DOHH2 (cell line): ENCODE measurements at regions not wholly inside any gene's neighbourhood (a gene's known extent, or its start where the extent isn't known, plus 50 kb on each side); places are given as distances from the start of the nearest gene placed in this dataset.

Source experiments
- H3F3A ChIP-seq: fragments of 200-600 bp; sonication (generic), shearing (Covaris generic); 2 replicates; pipeline ENCODE4 v1.6.0; 2016; ENCODE audit warnings: antibody characterized with exemption, mild to moderate bottlenecking; ENCODE audit not compliant: control insufficient read depth, insufficient read depth
- H3K27ac ChIP-seq: fragments of 200-600 bp; sonication (generic); 2 replicates; pipeline ENCODE4 v1.5.1; 2014; ENCODE audit warnings: low read depth, mild to moderate bottlenecking, low read length, moderate library complexity
- H3K27me3 ChIP-seq: fragments of 200-600 bp; sonication (generic); 2 replicates; pipeline ENCODE4 v1.6.1; 2014; ENCODE audit warnings: mild to moderate bottlenecking, low read length, mixed read lengths; ENCODE audit not compliant: control insufficient read depth
- H3K36me3 ChIP-seq: fragments of 200-600 bp; sonication (generic); 2 replicates; pipeline ENCODE4 v1.6.1; 2014; ENCODE audit warnings: mild to moderate bottlenecking, low read length, moderate library complexity, mixed read lengths; ENCODE audit not compliant: control insufficient read depth
- H3K4me1 ChIP-seq: fragments of 200-600 bp; sonication (generic); 2 replicates; pipeline ENCODE4 v1.6.1; 2014; ENCODE audit warnings: mild to moderate bottlenecking, low read length, mixed read lengths; ENCODE audit not compliant: control insufficient read depth
- H3K4me2 ChIP-seq: fragments of 200-600 bp; sonication (generic); 2 replicates; pipeline ENCODE4 v1.6.0; 2014; ENCODE audit warnings: mild to moderate bottlenecking, low read length, moderate library complexity
- H3K4me3 ChIP-seq: fragments of 200-600 bp; sonication (generic); 2 replicates; pipeline ENCODE4 v1.5.1; 2014; ENCODE audit warnings: mild to moderate bottlenecking, low read length, mixed read lengths
- H3K79me2 ChIP-seq: fragments of 200-600 bp; sonication (generic); 2 replicates; pipeline ENCODE4 v1.6.1; 2014; ENCODE audit warnings: mild to moderate bottlenecking, low read length, mixed read lengths; ENCODE audit not compliant: control insufficient read depth
- H3K9me2 ChIP-seq: fragments of 200-600 bp; sonication (generic); replicated peaks from 2 replicates; pipeline ENCODE4 v1.6.1; 2014; ENCODE audit warnings: mild to moderate bottlenecking, low read length, mixed read lengths; ENCODE audit not compliant: control insufficient read depth
- H3K9me3 ChIP-seq: fragments of 200-600 bp; sonication (generic); 2 replicates; pipeline ENCODE4 v1.6.1; 2014; ENCODE audit warnings: antibody characterized with exemption, low read length, mixed read lengths; ENCODE audit not compliant: control insufficient read depth, insufficient read depth
- H4K20me1 ChIP-seq: fragments of 200-600 bp; sonication (generic); 2 replicates; pipeline ENCODE4 v1.6.0; 2014; ENCODE audit warnings: low read depth, mild to moderate bottlenecking, antibody characterized with exemption, low read length, moderate library complexity; ENCODE audit not compliant: control insufficient read depth, insufficient read depth
- EZH2phosphoT487 ChIP-seq: fragments of 200-600 bp; sonication (generic); IDR thresholded peaks from 2 replicates; pipeline ENCODE4 v1.6.1; 2017; ENCODE audit warnings: borderline replicate concordance, mild to moderate bottlenecking, antibody characterized with exemption, low read length, moderate library complexity, mixed read lengths
- TF ChIP-seq, protein P1 (sequence below): fragments of 200-600 bp; sonication (generic); IDR thresholded peaks from one replicate; pipeline ENCODE4 v1.5.1; 2014; ENCODE audit warnings: antibody characterized with exemption, mild to moderate bottlenecking, low read depth, low read length; ENCODE audit not compliant: poor library complexity, severe bottlenecking

DNA sequence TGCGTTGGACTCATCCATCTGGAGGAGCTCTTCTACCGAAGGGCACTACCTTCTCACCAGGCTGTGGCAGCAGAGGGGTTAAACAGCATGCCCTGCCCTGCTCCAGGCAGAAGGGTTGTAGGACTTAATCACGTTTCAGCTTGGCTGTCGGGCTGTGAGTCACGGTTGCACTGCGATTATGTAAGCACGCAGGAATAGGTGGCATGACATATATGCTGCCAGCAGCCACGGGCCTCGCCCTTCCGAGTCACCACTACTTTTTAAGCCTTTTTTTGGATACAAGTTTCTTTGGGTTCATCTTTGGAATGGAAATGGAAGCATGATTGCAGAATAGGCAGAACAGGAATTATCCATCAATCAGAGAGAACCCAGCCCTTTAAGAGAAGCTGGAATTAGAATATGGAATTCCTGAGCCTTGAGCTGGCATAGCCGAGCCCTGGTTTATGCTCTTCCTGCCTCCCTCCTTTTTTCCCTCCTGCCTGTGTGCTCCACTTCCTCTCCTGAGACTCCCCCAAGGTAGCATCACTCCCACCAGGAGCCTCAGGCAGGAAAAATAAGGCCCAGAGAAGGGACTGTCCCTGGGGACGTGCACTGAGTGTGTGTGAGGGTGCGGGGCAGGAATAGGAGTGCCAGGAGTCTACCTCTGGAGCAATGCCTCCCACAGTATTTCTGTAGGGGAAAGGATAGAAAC lies 86.8 kb downstream of the SEMA4F start:
- H3K4me3 ChIP-seq = no peak overlapping the region
- no peaks in the 10 kb centered on the region for H3F3A ChIP-seq
- peaks cover 4% of the 10 kb centered on the region; the same call in 1 of the 2 replicates for H3K9me3 ChIP-seq
- H3K36me3 ChIP-seq = no peaks in the 10 kb centered on the region
- no peak overlapping the region for H3K27ac ChIP-seq
- no peak for TF ChIP-seq EZH2phosphoT487
- TF ChIP-seq, protein P1, sequence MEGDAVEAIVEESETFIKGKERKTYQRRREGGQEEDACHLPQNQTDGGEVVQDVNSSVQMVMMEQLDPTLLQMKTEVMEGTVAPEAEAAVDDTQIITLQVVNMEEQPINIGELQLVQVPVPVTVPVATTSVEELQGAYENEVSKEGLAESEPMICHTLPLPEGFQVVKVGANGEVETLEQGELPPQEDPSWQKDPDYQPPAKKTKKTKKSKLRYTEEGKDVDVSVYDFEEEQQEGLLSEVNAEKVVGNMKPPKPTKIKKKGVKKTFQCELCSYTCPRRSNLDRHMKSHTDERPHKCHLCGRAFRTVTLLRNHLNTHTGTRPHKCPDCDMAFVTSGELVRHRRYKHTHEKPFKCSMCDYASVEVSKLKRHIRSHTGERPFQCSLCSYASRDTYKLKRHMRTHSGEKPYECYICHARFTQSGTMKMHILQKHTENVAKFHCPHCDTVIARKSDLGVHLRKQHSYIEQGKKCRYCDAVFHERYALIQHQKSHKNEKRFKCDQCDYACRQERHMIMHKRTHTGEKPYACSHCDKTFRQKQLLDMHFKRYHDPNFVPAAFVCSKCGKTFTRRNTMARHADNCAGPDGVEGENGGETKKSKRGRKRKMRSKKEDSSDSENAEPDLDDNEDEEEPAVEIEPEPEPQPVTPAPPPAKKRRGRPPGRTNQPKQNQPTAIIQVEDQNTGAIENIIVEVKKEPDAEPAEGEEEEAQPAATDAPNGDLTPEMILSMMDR = no peak
- H3K79me2 ChIP-seq = no peaks in the 10 kb centered on the region
- H3K4me1 ChIP-seq = no peaks in the 10 kb centered on the region
- H3K4me2 ChIP-seq = no peak overlapping the region
- no peaks in the 10 kb centered on the region for H3K9me2 ChIP-seq
- no peaks in the 10 kb centered on the region for H4K20me1 ChIP-seq
- peaks cover 3% of the 10 kb centered on the region; the same call in 1 of the 2 replicates for H3K27me3 ChIP-seq

DNA sequence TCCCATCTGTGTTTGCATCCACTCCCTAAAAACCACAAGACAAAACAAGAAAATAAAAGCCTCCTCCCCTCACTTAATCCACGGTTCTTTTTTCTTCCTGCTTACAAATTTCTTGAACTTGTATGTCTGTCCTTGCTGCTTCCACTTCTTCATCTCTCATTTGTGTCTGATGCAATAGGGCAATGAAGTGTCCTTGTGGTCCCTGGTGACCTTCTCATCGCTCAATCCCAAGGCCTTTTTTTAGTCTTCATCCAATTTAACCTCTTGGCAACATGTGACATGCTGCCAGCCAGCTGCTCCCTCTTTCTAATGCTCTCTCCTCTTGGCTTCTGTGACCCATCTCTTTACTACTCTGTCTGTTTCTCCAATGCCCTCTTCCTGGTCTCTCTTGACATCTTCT lies 87.6 kb downstream of the SEMA4F start:
- Histone ChIP-seq H3K79me2 (no peaks in the 10 kb centered on the region), H3K4me1 (no peaks in the 10 kb centered on the region), H4K20me1 (no peaks in the 10 kb centered on the region), H3K36me3 (no peaks in the 10 kb centered on the region), H3K27ac (no peak overlapping the region), H3K27me3 (no peaks in the 10 kb centered on the region), H3K4me2 (no peak overlapping the region), H3K9me3 (no peaks in the 10 kb centered on the region), H3K4me3 (no peak overlapping the region), H3F3A (no peaks in the 10 kb centered on the region), H3K9me2 (no peaks in the 10 kb centered on the region)
- no peak for TF ChIP-seq EZH2phosphoT487
- TF ChIP-seq, protein P1 = no peak

DNA sequence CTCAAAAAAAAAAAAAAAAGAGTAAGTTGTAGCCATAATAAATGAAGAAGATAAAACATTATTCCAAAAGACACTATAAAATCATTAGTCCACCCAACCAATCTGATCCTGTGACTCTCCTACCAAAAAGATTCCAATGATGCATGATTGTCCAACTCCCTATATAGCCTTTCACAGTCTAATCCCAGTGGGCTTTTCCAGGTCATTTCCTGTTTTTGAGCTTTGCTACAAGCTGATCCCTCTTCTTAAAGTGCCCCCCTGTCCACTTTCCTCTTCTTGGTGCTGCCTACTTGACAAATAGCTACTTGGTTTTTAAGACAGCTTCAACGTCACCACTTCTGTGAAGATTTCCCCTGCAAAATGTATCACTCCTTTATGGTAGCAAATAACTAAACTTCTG lies 88.4 kb downstream of the SEMA4F start:
- no peaks in the 10 kb centered on the region for H3K9me2 ChIP-seq
- no peak overlapping the region for H3K27ac ChIP-seq
- TF ChIP-seq EZH2phosphoT487 = no peak
- TF ChIP-seq, protein P1 = no peak
- no peak overlapping the region for H3K4me2 ChIP-seq
- no peaks in the 10 kb centered on the region for H3K79me2 ChIP-seq
- H3K4me3 ChIP-seq = no peak overlapping the region
- H3K36me3 ChIP-seq = no peaks in the 10 kb centered on the region
- no peaks in the 10 kb centered on the region for H3F3A ChIP-seq
- no peaks in the 10 kb centered on the region for H3K27me3 ChIP-seq
- no peaks in the 10 kb centered on the region for H3K4me1 ChIP-seq
- H3K9me3 ChIP-seq = no peaks in the 10 kb centered on the region
- H4K20me1 ChIP-seq = no peaks in the 10 kb centered on the region
